ENCODE measurements at regions not wholly inside any gene's neighbourhood (a gene's known extent, or its start where the extent isn't known, plus 50 kb on each side); places are given as distances from the start of the nearest gene placed in this dataset.

GRCh38 chr1:238927899-238928298 is 458.5 kb upstream of the CHRM3 start:
- H3K9ac ChIP-seq (ENCODE audit: extremely low read depth, insufficient read length, low read length), result no peak overlapping the region
- Mint-ChIP-seq H3K27me3 (ENCODE audit: low read depth) (no peaks in the 10 kb centered on the region), H3K36me3 (ENCODE audit: insufficient read depth in 1 of 3, low read depth in 3 of 3) (peaks cover 12 to 39% (median 25%) of the 10 kb centered on the region in 3 experiments), H3K4me3 (no peak overlapping the region), H3K9me3 (peaks cover 33 to 36% of the 10 kb centered on the region in 2 experiments), H3K27ac (no peak overlapping the region), H3K4me1 (no peaks in the 10 kb centered on the region)
- H2BK12ac ChIP-seq (ENCODE audit: insufficient read length, low read depth, low read length), result no peak overlapping the region
- H4K5ac ChIP-seq (ENCODE audit: insufficient read length, low read depth, low read length), result no peak overlapping the region
- WGBS (ENCODE audit: extremely low coverage, insufficient read length, low lambda C conversion rate), result no CpG with 5 or more reads among the region's 1 CpG
- no peak overlapping the region for H3K14ac ChIP-seq (ENCODE audit: insufficient read depth, low read length)
- H3K27ac ChIP-seq (ENCODE audit: insufficient read length, low read depth, low read length), result no peak overlapping the region
- H3K4me2 ChIP-seq (ENCODE audit: insufficient read depth, insufficient read length, low read length), result no peak overlapping the region
- no peak overlapping the region for H3K23ac ChIP-seq (ENCODE audit: insufficient read length, low read depth, low read length)
- H3K9me3 ChIP-seq (ENCODE audit: control insufficient read depth, low read depth, low read length), result peaks cover 11% of the 10 kb centered on the region
- no peak overlapping the region for H4K91ac ChIP-seq (ENCODE audit: insufficient read length, low read depth, low read length)
- H3K18ac ChIP-seq (ENCODE audit: insufficient read length, low read depth, low read length), result no peak overlapping the region
- H3K27me3 ChIP-seq (ENCODE audit: insufficient read depth, low read length), result no peaks in the 10 kb centered on the region
- no peak overlapping the region for H3K56ac ChIP-seq (ENCODE audit: insufficient read length, low read depth, low read length)
- H2BK120ac ChIP-seq (ENCODE audit: low read depth, low read length, poor library complexity, severe bottlenecking), result no peak overlapping the region
- no peak for TF ChIP-seq CTCF (conservative IDR thresholded peaks at IDR 0.05)
- DNase-seq, result no peak
- H4K20me1 ChIP-seq (ENCODE audit: control insufficient read depth, insufficient read depth, insufficient read length), result no peaks in the 10 kb centered on the region
- H3K23me2 ChIP-seq (ENCODE audit: insufficient read length, low read depth, low read length, poor library complexity, severe bottlenecking), result no peaks in the 10 kb centered on the region
- H3K4ac ChIP-seq (ENCODE audit: low read depth, low read length), result no peak overlapping the region
- H3K79me1 ChIP-seq (ENCODE audit: insufficient read depth, low read depth, low read length, poor library complexity, severe bottlenecking), result no peaks in the 10 kb centered on the region
- no peak overlapping the region for H2AK5ac ChIP-seq (ENCODE audit: insufficient read length, low read length)
- H3T11ph ChIP-seq (ENCODE audit: low read length), result no peak overlapping the region
- no peak overlapping the region for H4K8ac ChIP-seq (replicated peaks; ENCODE audit: insufficient read length, low read depth, low read length)
- H3K4me1 ChIP-seq (ENCODE audit: insufficient read depth, low read length), result no peaks in the 10 kb centered on the region
- no peak overlapping the region for H2BK5ac ChIP-seq (ENCODE audit: insufficient read length, low read length)
- H2BK15ac ChIP-seq (ENCODE audit: low read depth, low read length), result no peak overlapping the region
- H2AFZ ChIP-seq (ENCODE audit: low read length), result no peak overlapping the region
- H2BK20ac ChIP-seq (ENCODE audit: low read depth, low read length, poor library complexity, severe bottlenecking), result no peak overlapping the region
- no peaks in the 10 kb centered on the region for H3K79me2 ChIP-seq (ENCODE audit: insufficient read depth, low read length)
